ENCODE measurements at regions not wholly inside any gene's neighbourhood (a gene's known extent, or its start where the extent isn't known, plus 50 kb on each side); places are given as distances from the start of the nearest gene placed in this dataset.

DNA sequence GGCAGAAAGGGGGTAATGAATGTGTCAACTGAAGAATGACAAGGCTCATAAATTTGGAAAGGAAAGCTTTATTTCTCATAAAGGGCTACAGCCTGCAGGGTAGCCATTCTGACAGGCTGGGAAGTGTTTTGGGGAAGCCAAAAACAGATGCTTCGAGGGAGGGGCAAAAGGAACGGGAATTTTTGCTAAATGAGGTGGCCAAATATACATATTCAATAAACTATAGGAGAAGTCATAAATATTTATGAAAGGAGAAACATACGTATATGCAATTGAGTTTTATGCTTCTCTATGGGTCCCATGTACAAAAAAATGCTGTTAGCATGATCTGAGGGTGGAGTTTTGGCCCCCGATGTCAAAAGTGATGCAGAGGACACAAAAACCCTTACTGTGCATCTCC, 180.7 kb downstream of the FNDC1 start:
- H3K27ac ChIP-seq = no peak overlapping the region
- 53 to 67% (median 65%) methylated on average over 4 of the region's 4 CpGs for WGBS, 5 donors
- H3K36me3 ChIP-seq = no peaks in the 10 kb centered on the region
- no peaks in the 10 kb centered on the region for H3K9me3 ChIP-seq
- intact Hi-C loops (cut with DNase I; ENCODE audit: low total_unique reads) = no loop called here
- DNase-seq = no peak
- no peaks in the 10 kb centered on the region for H3K4me1 ChIP-seq
- H3K27me3 ChIP-seq (replicated peaks in 1 of 7) = no peaks in the 10 kb centered on the region
- TF ChIP-seq, protein P1, sequence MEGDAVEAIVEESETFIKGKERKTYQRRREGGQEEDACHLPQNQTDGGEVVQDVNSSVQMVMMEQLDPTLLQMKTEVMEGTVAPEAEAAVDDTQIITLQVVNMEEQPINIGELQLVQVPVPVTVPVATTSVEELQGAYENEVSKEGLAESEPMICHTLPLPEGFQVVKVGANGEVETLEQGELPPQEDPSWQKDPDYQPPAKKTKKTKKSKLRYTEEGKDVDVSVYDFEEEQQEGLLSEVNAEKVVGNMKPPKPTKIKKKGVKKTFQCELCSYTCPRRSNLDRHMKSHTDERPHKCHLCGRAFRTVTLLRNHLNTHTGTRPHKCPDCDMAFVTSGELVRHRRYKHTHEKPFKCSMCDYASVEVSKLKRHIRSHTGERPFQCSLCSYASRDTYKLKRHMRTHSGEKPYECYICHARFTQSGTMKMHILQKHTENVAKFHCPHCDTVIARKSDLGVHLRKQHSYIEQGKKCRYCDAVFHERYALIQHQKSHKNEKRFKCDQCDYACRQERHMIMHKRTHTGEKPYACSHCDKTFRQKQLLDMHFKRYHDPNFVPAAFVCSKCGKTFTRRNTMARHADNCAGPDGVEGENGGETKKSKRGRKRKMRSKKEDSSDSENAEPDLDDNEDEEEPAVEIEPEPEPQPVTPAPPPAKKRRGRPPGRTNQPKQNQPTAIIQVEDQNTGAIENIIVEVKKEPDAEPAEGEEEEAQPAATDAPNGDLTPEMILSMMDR (IDR thresholded peaks at IDR 0.05 in 8 of 11, conservative IDR thresholded peaks at IDR 0.05 in 3 of 11) = no peak
- no peak for TF ChIP-seq POLR2A (IDR thresholded peaks at IDR 0.05)
- no peak for TF ChIP-seq POLR2AphosphoS5 (IDR thresholded peaks at IDR 0.05)
- H3K4me3 ChIP-seq = no peak overlapping the region

- intact Hi-C loops (cut with DNase I; ENCODE audit: low total_unique reads) = no loop called here
- Histone ChIP-seq H3K27me3 (replicated peaks in 1 of 7) (no peaks in the 10 kb centered on the region), H3K4me3 (no peak overlapping the region), H3K9me3 (peaks cover 3 to 29% (median 17%) of the 10 kb centered on the region in 8 donors), H3K36me3 (no peaks in the 10 kb centered on the region), H3K4me1 (no peaks in the 10 kb centered on the region), H3K27ac (no peak overlapping the region)
- WGBS, 5 donors = 67 to 86% (median 73%) methylated on average over 1 of the region's 1 CpG
- TF ChIP-seq, protein P1 (IDR thresholded peaks at IDR 0.05 in 8 of 11, conservative IDR thresholded peaks at IDR 0.05 in 3 of 11) = no peak
- TF ChIP-seq POLR2AphosphoS5 (IDR thresholded peaks at IDR 0.05) = no peak
- no peak for TF ChIP-seq POLR2A (IDR thresholded peaks at IDR 0.05)
- DNase-seq = no peak
Measured at GRCh38 chr6:159343709-159344108, 174.5 kb downstream of the FNDC1 start.

DNA sequence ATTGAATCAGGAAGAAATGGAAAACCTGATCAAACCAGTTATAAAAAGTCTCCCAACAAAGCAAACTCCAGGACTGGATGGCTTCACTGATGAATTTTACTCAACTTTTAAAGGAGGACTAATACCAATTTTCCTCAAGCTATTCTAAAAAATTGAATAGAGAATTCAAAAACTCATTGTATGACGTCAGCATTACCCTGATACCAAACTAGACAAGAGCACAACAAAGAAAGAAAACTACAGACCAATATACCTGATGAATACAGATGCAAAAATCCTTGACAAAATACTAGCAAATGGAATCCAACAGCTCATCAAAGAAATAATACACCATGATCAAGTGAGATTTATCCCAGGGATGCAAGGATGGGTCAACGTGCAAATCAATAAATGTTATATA, 172.9 kb downstream of the FNDC1 start:
- no peak overlapping the region for H3K4me3 ChIP-seq
- TF ChIP-seq POLR2A (IDR thresholded peaks at IDR 0.05) (no peak), POLR2AphosphoS5 (IDR thresholded peaks at IDR 0.05) (no peak)
- TF ChIP-seq, protein P1 (IDR thresholded peaks at IDR 0.05 in 8 of 11, conservative IDR thresholded peaks at IDR 0.05 in 3 of 11) = no peak
- no peaks in the 10 kb centered on the region for H3K36me3 ChIP-seq
- H3K4me1 ChIP-seq = no peaks in the 10 kb centered on the region
- no peak overlapping the region for H3K27ac ChIP-seq
- DNase-seq = no peak
- intact Hi-C loops (cut with DNase I; ENCODE audit: low total_unique reads) = no loop called here
- H3K9me3 ChIP-seq = peaks cover 3 to 42% (median 25%) of the 10 kb centered on the region in 8 donors
- WGBS, 5 donors = 60 to 69% (median 65%) methylated on average over 2 of the region's 2 CpGs
- no peaks in the 10 kb centered on the region for H3K27me3 ChIP-seq (replicated peaks in 1 of 7)

GRCh38 chr6:159334068-159334467, 164.9 kb downstream of the FNDC1 start:
- H3K27ac ChIP-seq = no peak overlapping the region
- H3K27me3 ChIP-seq (replicated peaks in 1 of 7) = peaks cover 0 to 4% (median 0%) of the 10 kb centered on the region in 7 donors
- no peak for TF ChIP-seq POLR2A (IDR thresholded peaks at IDR 0.05)
- TF ChIP-seq, protein P1 (IDR thresholded peaks at IDR 0.05 in 8 of 11, conservative IDR thresholded peaks at IDR 0.05 in 3 of 11) = no peak
- TF ChIP-seq POLR2AphosphoS5 (IDR thresholded peaks at IDR 0.05) = no peak
- DNase-seq = no peak
- peaks cover 0 to 43% (median 31%) of the 10 kb centered on the region in 8 donors for H3K9me3 ChIP-seq
- no peaks in the 10 kb centered on the region for H3K36me3 ChIP-seq
- intact Hi-C loops (cut with DNase I; ENCODE audit: low total_unique reads) = no loop called here
- 78 to 100% (median 83%) methylated on average over 1 of the region's 1 CpG for WGBS, 5 donors
- H3K4me3 ChIP-seq = no peak overlapping the region
- H3K4me1 ChIP-seq = no peaks in the 10 kb centered on the region

Measured in spleen (tissue), 11 donors.